BLaER1 (cell line): ENCODE measurements at regions not wholly inside any gene's neighbourhood (a gene's known extent, or its start where the extent isn't known, plus 50 kb on each side); places are given as distances from the start of the nearest gene placed in this dataset.
A peak's percentile ranks its signal among the peaks of the same experiment; 100 is the strongest.
"Not testable (repeated sequence)": the region's sequence is repeated elsewhere in the genome, so short reads cannot be mapped to it uniquely, and the experiment has no call there.

Experiments used
- H3K27ac ChIP-seq: shearing (Covaris generic); formaldehyde crosslinking; 2 replicates; pipeline ENCODE4 v1.8.1; 2022
- H3K27me3 ChIP-seq: shearing (Covaris generic); formaldehyde crosslinking; 2 replicates; pipeline ENCODE4 v1.8.1; 2022
- H3K36me3 ChIP-seq: shearing (Covaris generic); formaldehyde crosslinking; 2 replicates; pipeline ENCODE4 v1.8.1; 2022
- H3K4me1 ChIP-seq: shearing (Covaris generic); formaldehyde crosslinking; 2 replicates; pipeline ENCODE4 v1.8.1; 2022
- H3K4me2 ChIP-seq: shearing (Covaris generic); formaldehyde crosslinking; 2 replicates; pipeline ENCODE4 v1.8.1; 2022
- H3K4me3 ChIP-seq: shearing (Covaris generic); formaldehyde crosslinking; 2 replicates; pipeline ENCODE4 v1.8.1; 2022
- H3K9ac ChIP-seq: shearing (Covaris generic); formaldehyde crosslinking; 2 replicates; pipeline ENCODE4 v1.8.1; 2022
- H3K9me3 ChIP-seq: shearing (Covaris generic); formaldehyde crosslinking; 2 replicates; pipeline ENCODE4 v1.8.1; 2022
- H4K20me1 ChIP-seq: shearing (Covaris generic); formaldehyde crosslinking; 2 replicates; pipeline ENCODE4 v1.8.1; 2022
- Cebpa-rat ChIP-seq: shearing (Covaris generic); IDR thresholded peaks from 2 replicates; pipeline ENCODE4 v1.8.1; 2022

DNA sequence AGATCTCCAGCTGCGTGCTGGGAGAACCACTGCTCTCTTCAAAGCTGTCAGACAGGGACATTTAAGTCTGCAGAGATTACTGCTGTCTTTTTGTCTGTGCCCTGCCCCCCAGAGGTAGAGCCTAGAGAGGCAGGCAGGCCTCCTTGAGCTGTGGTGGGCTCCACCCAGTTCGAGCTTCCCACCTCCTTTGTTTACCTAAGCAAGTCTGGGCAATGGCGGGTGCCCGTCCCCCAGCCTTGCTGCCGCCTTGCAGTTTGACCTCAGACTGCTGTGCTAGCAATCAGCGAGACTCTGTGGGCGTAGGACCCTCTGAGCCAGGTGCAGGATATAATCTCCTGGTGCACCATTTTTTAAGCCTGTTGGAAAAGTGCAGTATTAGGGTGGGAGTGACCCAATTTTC is 128.6 kb downstream of the ACTR3 start:
- H3K4me2 ChIP-seq, H3K9ac ChIP-seq, H3K4me3 ChIP-seq, H3K27ac ChIP-seq, H3K36me3 ChIP-seq, H3K9me3 ChIP-seq, H3K4me1 ChIP-seq, H4K20me1 ChIP-seq, H3K27me3 ChIP-seq: not testable (repeated sequence)

- H3K4me3 ChIP-seq, result no peak overlapping the region
- no peaks in the 10 kb centered on the region for H3K27me3 ChIP-seq
- no peaks in the 10 kb centered on the region for H4K20me1 ChIP-seq
- no peaks in the 10 kb centered on the region for H3K4me1 ChIP-seq
- H3K4me2 ChIP-seq, result no peak overlapping the region
- TF ChIP-seq Cebpa-rat, result no peak
- H3K9ac ChIP-seq, result no peak overlapping the region
- H3K27ac ChIP-seq, result no peak overlapping the region
- H3K36me3 ChIP-seq, result no peaks in the 10 kb centered on the region
- no peaks in the 10 kb centered on the region for H3K9me3 ChIP-seq
Observed at GRCh38 chr2:114020668-114021067, 130.8 kb downstream of the ACTR3 start.

- H3K27ac ChIP-seq, result no peak overlapping the region
- H3K36me3 ChIP-seq, result no peaks in the 10 kb centered on the region
- H3K4me2 ChIP-seq, result no peak overlapping the region
- no peaks in the 10 kb centered on the region for H3K9me3 ChIP-seq
- H3K27me3 ChIP-seq, result no peaks in the 10 kb centered on the region
- no peaks in the 10 kb centered on the region for H3K4me1 ChIP-seq
- no peak for TF ChIP-seq Cebpa-rat
- no peaks in the 10 kb centered on the region for H4K20me1 ChIP-seq
- no peak overlapping the region for H3K4me3 ChIP-seq
- no peak overlapping the region for H3K9ac ChIP-seq
Observed at GRCh38 chr2:114022360-114023085, 132.6 kb downstream of the ACTR3 start.

DNA sequence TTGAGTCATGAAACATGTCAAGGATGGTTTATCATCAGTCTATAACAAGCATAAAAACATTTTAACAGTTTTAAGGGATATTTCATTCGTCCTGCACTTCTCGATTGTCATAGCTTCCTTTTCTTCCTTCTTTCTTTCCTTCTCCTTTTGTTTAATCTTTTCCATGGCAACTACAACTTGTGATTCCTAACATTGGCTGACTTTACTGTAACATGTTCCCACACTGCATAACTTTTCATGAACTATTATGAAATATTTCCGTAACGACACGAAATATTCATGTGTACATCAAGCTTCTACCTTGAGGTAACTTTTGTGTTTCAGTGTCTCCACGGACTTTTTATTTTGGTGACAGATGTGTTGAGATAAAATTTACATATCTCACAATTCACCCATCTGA is 134.4 kb downstream of the ACTR3 start:
- no peak overlapping the region for H3K9ac ChIP-seq
- H3K27ac ChIP-seq, result no peak overlapping the region
- no peaks in the 10 kb centered on the region for H3K4me1 ChIP-seq
- H3K36me3 ChIP-seq, result no peaks in the 10 kb centered on the region
- H3K9me3 ChIP-seq, result no peaks in the 10 kb centered on the region
- no peaks in the 10 kb centered on the region for H3K27me3 ChIP-seq
- H3K4me2 ChIP-seq, result no peak overlapping the region
- H4K20me1 ChIP-seq, result no peaks in the 10 kb centered on the region
- no peak for TF ChIP-seq Cebpa-rat
- no peak overlapping the region for H3K4me3 ChIP-seq

DNA sequence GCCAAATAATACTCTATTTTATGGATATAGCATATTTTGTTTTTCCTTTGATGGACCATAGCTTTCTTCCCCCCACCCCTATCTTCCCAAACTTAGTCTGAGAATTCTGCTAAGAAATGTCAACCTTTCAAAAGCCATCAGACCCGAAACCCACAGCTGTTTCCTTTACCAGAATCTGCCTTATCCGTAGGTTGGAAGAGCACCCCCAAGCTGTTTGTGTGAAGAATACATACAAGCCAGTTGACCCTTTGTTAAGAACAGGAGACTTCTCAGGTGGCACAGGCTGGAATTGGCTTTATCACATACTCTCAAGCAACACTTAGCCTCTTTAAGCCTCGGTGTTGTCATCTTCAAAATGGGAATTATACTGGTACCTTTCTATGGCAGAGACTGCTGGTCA is 135.1 kb downstream of the ACTR3 start:
- Histone ChIP-seq H4K20me1 (no peaks in the 10 kb centered on the region), H3K4me3 (no peak overlapping the region), H3K27ac (no peak overlapping the region), H3K36me3 (no peaks in the 10 kb centered on the region), H3K9ac (no peak overlapping the region), H3K4me1 (no peaks in the 10 kb centered on the region), H3K27me3 (no peaks in the 10 kb centered on the region), H3K9me3 (no peaks in the 10 kb centered on the region), H3K4me2 (no peak overlapping the region)
- TF ChIP-seq Cebpa-rat, result no peak

GRCh38 chr2:114027437-114027836 is 137.5 kb downstream of the ACTR3 start:
- Histone ChIP-seq H3K4me2 (no peak overlapping the region), H3K4me1 (peaks cover 18% of the 10 kb centered on the region), H3K9me3 (no peaks in the 10 kb centered on the region), H3K36me3 (no peaks in the 10 kb centered on the region), H4K20me1 (no peaks in the 10 kb centered on the region), H3K4me3 (no peak overlapping the region), H3K9ac (no peak overlapping the region), H3K27me3 (no peaks in the 10 kb centered on the region), H3K27ac (no peak overlapping the region)
- no peak for TF ChIP-seq Cebpa-rat

- Histone ChIP-seq H3K9me3 (no peaks in the 10 kb centered on the region; the same call in 1 of the 2 replicates), H3K36me3 (no peaks in the 10 kb centered on the region), H3K27ac (peak overlapping the region; percentile 31; the same call in 1 of the 2 replicates), H3K27me3 (no peaks in the 10 kb centered on the region), H3K9ac (no peak overlapping the region), H3K4me1 (peaks cover 24% of the 10 kb centered on the region), H3K4me3 (no peak overlapping the region), H4K20me1 (no peaks in the 10 kb centered on the region), H3K4me2 (peak overlapping the region; percentile 73)
- TF ChIP-seq Cebpa-rat, result no peak
Observed at GRCh38 chr2:114031605-114032505, 142.0 kb downstream of the ACTR3 start.

DNA sequence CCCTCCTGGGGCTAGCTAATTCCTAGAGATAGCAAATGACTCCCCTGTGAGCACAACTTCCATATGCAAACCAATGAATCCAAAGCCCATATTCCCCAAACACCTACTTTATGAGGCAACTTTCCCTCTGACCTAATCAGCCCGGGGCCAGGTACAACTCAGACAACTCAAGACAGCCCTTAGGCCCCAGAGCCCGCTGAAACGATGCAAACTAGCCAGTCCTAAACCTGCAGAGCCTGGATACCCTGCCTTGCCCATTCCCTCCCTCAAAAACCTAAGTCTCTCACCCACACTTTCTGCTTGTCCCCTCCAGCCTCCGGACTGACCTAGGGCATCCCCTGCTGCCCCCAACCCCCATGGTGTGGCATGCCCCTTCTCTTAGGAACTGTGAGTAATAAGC is 142.8 kb downstream of the ACTR3 start:
- H3K4me3 ChIP-seq, result no peak overlapping the region
- no peaks in the 10 kb centered on the region for H3K36me3 ChIP-seq
- H4K20me1 ChIP-seq, result no peaks in the 10 kb centered on the region
- H3K27me3 ChIP-seq, result no peaks in the 10 kb centered on the region
- H3K9ac ChIP-seq, result no peak overlapping the region
- H3K9me3 ChIP-seq, result no peaks in the 10 kb centered on the region; the same call in 1 of the 2 replicates
- TF ChIP-seq Cebpa-rat, result no peak
- peaks cover 24% of the 10 kb centered on the region for H3K4me1 ChIP-seq
- H3K4me2 ChIP-seq, result peak overlapping the region; percentile 73
- H3K27ac ChIP-seq, result 0 out of 2 replicates have a peak overlapping the region, but pooled peaks have one; percentile 31

DNA sequence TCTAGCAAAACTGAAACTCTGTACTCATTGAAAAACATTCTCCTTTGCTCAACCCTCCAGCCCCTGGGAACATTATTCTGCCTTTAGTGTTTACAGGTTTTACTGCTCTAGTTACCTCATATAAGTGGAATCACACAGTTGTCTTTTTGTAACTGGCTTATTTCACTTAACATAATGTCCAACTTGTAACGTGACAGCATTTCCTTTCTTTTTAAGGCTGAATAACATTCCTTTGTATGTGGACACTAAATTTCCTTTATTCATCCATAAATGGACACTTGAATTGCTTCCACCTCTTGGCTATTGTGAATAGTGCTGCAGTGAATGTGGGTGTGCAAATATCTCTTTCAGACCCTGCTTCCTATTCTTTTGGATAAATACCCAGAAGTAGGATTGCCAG is 144.9 kb downstream of the ACTR3 start:
- no peak overlapping the region for H3K9ac ChIP-seq
- no peak overlapping the region for H3K27ac ChIP-seq
- peaks cover 24% of the 10 kb centered on the region for H3K4me1 ChIP-seq
- H3K9me3 ChIP-seq, result no peaks in the 10 kb centered on the region; the same call in 1 of the 2 replicates
- TF ChIP-seq Cebpa-rat, result no peak
- H3K27me3 ChIP-seq, result no peaks in the 10 kb centered on the region
- no peak overlapping the region for H3K4me2 ChIP-seq
- no peak overlapping the region for H3K4me3 ChIP-seq
- no peaks in the 10 kb centered on the region for H4K20me1 ChIP-seq
- H3K36me3 ChIP-seq, result no peaks in the 10 kb centered on the region

DNA sequence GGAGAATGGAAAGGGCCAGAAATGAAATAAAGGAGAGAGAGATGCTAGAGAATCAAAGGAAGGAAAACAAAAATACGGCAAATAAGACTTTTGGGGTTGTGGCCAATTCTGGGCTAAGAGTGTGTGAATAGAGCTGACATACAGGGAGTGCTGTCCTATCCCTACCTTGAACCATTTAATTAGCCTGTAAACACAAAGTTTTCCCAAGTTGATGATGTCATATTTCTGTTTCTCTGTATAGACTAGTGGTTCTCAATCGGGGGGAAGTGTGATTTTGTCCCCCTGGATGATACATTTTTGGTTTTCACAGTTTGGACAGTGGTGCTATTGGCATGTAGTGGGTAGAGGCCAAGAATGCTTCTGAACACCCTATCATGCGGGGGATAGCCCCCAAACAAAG is 148.8 kb downstream of the ACTR3 start:
- Histone ChIP-seq H3K4me3 (no peak overlapping the region), H3K9me3 (no peaks in the 10 kb centered on the region; the same call in 1 of the 2 replicates), H3K4me2 (no peak overlapping the region), H3K9ac (no peak overlapping the region), H3K27me3 (no peaks in the 10 kb centered on the region), H3K4me1 (no peaks in the 10 kb centered on the region), H3K36me3 (no peaks in the 10 kb centered on the region), H4K20me1 (no peaks in the 10 kb centered on the region), H3K27ac (no peak overlapping the region)
- TF ChIP-seq Cebpa-rat, result no peak
